ENCODE measurements at regions not wholly inside any gene's neighbourhood (a gene's known extent, or its start where the extent isn't known, plus 50 kb on each side); places are given as distances from the start of the nearest gene placed in this dataset.
A peak's percentile ranks its signal among the peaks of the same experiment; 100 is the strongest.

DNA sequence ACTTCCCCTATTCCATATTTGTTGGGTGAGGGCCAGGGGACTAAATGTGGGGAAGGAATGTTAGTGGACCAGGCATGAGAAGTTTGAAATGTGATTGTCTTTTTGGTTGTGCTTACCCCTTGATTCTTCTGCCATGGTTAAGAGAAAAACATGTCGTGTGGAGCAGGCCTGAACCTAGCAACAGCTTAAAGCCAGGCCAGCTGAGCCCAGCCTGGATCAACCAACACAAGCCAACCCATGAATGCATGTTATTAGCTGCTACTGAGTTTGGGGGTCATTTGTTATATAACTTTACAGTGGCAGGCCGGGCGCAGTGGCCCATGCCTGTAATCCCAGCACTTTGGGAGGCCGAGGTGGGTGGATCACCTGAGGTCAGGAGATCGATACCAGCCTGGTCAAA is 52.4 kb upstream of the TRIO start:
- no peak for DNase-seq

DNA sequence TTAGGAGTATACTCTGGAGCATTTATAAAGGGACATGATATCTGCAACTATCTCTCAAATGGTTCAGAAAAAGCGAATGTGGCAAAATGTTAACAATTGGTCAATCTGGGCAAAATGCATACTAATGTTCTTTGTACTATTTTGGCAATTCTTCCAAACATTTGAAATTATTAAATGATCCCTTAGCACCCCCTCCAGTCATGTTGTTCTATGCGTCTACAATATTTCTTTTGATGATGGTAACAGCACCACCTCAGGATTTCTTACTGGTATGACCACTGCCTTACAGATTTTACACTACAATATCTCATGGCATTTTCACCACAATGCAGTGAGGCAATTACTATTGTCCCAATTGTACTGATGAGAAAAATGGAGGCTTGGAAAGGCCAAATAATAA is 52.9 kb upstream of the TRIO start:
- DNase-seq: no peak

DNA sequence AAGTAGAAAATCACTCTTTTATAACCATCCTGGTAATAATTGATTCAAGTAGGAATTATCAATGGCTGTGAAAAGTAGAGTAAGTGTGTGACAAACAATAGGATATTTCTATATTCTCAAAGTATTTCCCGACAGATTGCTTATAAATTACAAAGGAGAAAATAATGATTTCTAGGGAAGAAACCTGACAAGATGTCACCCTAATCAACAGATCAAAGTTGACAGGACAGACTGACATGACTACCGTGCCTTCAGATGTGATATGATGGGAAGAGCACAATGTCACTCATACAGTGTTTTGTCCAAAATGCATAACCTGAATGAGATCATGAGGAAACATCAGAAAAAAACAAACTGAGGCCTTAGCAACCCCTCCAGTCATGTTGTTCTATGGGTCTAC is 53.9 kb upstream of the TRIO start:
- DNase-seq: no peak

DNA sequence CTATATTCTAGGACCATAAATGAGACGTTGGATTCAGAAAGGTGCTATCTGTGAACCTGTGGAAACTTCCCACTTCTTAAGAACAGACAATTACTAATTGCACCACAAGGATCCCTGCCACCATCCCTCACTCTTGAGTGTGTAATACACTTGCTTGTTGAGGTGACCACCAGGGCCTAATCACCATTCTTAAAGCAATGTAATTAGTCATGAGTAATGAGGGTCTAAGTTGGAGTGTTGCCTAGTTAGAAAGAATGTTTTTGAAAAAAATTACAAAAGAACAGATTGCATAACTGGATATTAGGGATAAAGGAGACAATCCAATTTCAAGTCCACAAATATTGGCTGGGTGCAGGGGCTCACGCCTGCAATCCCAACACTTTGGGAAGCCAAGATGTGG is 56.9 kb upstream of the TRIO start:
- no peak for DNase-seq

DNA sequence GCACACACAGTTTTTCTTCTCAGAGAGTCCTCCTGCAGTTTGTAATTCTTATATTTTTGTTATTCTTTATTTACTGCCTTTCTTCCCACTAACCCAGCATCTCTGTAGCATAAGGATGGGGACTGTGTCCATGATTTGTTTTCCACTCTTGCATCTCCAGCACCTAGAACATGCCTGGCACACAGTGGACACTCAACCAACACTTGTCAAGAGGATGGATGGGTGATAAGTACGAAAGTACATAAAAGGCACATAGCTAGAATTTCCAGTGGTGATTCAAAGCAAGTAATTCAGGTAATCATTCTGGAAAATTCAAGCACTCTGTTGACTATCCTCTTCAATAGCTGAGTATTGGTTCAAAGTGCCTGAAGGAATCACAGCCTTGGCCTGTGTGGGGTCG is 60.2 kb upstream of the TRIO start:
- DNase-seq: no peak

DNA sequence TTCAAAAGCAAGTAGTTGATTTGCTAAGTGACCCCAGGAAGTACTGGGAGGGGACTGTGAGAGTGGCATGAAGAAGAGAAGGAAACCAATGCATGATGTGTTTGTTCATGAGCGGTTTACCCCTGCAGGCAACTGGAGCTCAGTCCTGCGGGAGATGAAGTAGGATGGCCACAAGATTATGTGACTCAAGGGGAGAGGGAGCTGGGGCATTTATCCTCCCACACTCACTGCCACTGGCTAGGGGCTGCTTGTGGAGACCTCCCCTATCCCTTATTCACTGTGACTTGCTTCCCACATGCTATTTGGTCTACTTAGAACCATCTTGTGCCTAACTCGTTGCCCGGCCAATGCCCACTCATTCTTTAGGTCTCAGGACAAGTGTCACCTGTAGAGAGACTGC is 60.6 kb upstream of the TRIO start:
- DNase-seq: no peak

DNA sequence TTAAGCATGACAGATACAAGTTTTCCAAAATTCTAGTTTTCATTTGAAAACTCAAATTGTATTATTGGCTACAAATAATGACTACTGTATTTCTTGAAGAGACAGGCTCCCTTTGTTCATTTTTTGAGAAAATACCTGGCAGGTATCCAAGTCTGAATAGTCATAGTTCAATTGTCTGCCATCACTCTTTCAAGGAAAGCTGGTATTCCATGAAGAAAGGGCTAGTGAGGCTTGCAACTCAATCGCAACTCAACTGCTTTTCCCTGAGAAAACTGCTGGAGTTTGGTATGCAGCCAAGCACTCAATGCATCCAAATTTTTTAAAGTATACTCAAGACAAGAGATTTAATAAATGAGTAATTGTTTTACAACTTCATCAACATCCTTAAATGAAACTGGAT is 61.4 kb upstream of the TRIO start:
- peak; percentile 53 for DNase-seq

DNA sequence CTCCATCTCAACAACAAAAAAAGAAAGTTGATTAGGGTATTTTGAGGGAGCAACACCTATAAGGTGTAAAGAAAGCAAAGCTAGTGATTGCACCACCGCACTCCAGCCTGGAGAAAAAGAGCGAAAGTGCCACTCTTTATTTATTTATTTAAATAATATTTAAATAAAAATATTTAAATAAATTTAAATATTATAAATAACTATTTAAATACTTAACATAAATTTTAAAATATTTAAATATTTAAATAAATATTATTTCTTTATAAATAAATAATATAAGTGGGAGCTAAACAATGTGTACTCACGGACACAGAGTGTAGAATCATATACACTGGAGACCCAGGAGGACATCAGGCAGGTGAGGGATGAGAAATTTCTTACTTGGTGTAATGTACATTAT is 64.4 kb upstream of the TRIO start:
- no peak for DNase-seq

DNA sequence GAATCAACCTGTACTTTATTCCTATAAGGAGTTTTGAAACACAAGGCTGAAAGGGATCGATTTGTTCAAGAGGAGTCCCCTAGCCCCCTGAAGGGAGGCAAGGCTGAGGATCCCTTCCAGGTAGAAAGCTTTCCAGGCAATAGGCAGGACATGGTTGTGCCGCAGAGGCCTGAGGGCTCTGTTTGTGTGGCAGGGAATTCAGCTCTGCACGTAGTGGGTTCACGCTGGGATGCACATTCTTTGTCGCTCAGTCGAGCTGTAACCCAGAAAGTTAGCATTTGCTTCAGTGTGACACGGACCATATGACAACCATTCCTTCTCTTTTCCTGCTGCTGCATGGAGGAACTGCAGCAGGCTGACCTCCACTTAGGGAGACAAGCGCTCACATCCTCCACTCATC is 65.6 kb upstream of the TRIO start:
- DNase-seq: no peak

DNA sequence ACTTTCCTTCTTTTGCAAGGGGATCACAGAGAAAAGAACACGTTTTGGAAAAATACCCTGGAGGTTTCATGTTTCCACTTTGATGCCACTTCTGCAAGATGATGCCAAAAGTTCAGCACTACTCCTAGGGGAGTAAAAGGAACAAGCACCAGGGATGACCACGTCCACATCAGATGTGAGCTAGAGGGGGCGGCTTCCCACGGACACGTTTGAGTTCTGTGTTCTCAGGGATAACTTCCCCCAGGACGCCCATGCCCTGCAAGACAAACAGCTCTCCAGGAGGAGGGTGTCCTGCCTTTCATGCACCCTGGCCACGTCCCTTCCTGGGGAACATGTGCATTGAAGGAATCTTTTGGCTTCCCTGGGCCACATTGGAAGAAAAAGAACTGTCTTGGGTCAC is 66.6 kb upstream of the TRIO start:
- DNase-seq: no peak

DNA sequence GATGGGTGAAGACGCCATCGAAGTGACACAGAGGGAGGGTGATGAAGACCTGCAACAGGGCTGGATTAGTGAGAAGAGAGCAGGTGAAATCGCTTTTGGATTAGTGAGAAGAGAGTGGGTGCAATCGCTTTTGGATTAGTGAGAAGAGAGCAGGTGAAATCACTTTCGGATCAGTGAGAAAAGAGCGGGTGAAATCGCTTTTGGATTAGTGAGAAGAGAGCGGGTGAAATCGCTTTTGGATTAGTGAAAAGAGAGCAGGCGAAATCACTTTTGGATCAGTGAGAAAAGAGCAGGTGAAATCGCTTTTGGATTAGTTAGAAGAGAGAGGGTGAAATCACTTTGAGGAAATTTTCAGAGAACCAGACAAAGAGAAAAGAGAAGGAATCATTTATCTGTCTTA is 67.2 kb upstream of the TRIO start:
- DNase-seq: no peak

DNA sequence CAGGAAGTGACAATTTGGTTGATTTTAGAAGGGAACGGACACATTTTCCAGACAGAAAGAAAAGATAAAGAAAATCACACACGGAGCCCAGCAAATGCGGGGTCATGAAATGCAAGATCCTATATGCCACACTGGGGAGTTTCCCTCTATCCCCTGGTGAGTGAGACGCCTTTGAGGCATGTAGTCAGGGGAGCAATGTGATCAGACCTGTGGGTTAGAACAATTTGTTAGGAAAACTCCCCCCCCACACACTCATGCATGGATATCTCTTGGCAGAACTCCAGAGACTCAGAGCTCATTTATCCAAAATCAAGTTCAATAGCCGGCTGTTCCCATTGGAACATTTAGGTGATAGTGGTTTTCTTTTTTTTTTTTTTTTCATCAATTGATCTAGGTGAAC is 71.7 kb upstream of the TRIO start:
- DNase-seq: no peak

DNA sequence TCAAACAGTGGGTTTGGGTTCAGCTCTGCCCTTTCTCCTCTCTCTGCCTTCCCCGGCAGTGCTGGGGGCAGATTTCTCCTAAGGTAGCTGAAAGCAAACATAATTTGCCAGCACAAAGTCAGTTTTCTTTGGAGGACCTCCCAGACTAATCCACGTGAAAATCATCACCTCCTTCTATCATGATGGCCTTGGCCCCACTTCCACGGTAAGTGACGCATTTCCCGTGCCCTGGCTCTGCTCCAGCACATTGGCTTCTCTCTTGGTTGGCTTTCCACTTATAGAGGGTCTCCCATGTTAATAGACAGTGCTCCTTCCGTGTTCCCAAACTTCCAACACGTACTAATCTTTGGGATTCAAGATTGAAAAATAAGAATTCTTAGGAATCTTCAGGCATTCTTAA is 74.1 kb upstream of the TRIO start:
- peak; percentile 69 for DNase-seq

DNA sequence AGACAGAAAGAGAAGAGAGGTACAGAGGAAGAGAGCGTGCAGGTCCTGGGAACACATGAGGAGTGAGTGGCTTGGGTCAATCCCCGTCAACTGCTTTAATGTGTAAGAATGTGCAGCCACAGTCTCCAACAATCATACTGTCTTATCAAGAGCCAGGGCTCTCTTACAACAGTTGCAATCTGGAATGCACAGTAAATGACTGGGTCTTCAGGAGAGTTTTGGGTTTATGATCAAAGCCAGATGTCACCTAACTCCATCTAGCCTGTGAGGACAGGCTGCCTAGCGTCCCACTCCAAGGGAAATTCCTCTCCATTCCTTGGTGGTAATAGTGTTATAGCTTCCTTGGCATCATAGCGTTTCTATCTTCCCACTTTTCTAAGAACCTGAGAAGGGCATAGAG is 75.0 kb upstream of the TRIO start:
- DNase-seq: no peak

DNA sequence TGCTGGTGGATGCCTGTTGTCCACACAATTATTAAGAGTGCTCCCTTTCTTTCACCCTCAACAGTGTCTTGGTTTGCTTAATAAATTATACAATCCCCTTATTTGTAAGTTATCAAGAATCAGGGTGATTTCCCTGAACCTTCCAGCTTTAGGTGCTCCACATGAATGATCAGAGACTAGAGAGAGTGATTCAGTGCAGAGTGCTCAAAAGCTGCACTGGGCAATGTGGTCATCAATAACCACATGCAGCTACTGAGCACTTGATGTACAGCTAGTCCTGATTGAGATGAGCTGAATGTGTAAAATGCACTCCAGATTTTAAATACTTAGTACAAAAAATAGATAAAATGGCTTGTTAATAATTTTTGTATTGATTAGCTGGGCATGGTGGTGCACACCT is 76.8 kb upstream of the TRIO start:
- no peak for DNase-seq

DNA sequence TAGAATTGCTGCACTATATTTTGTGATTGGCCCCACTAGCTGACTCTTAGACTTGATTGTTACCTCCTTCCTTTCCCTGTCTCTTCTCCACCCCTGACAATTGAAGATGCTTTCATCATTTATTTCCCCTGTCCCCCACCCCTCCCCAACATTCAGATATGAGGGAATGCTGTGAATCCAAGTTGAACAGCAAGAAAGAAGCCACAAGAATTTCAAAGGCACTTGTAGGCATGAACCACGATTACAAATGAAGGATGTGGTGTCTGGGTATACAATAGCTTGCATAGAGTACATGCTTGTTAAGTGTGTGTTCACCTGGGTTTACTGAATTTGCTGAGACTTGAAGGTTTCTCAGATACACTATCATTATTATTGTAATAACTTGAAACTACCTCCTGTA is 78.3 kb upstream of the TRIO start:
- DNase-seq: no peak

DNA sequence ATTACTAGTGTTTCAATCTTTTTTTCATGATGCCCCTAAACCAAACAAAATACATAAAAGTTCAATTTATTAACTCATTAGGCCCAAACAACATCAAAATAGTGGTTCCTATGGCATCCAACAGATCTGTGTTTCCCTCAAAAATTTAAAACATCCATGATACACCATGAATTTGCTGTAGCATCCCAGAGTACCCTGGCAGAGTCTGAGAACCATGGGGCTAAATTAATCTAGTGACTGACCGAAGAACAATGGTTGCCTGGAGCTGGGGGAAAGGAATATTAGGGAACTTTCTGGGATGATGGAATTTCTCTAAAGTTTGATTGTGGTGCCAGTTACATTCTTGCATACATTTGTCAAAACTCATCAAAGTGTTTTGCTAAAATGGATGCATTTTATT is 79.5 kb upstream of the TRIO start:
- DNase-seq: no peak

DNA sequence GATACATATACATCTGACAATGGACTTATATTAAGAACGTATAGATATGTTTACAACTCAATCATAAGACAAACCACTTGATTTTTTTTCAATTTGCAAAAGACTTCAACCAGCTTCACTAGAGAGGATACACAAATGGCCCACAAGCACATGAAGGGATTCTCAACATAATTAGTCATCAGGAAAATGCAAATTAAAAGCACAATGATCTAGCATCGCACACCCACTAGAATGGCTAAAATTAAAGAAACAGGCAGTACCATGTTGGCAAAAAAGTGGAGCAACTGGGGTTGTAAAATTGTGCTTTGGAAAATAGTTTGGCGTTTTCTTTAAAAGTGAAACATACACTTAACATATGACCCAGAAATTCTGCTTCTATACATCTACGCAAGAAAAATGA is 80.0 kb upstream of the TRIO start:
- no peak for DNase-seq

DNA sequence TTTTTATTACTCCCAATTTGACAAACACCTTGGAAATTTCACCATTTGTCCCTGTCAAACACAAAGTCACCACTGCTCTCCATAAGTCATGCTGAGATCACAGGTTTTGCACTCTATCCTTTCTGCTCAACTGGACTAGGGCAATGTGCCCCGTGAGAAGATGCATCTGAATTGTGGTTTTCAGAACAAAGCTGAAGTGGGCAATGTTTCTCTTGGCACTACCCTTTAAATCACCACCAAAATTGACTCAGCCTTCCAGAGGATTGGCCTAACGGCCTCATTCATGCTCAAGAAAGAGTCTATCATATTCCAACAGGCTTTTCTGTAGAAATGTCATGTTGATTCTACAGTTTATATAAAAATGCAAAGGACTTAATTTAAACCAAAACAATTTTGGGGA is 81.0 kb upstream of the TRIO start:
- no peak for DNase-seq

DNA sequence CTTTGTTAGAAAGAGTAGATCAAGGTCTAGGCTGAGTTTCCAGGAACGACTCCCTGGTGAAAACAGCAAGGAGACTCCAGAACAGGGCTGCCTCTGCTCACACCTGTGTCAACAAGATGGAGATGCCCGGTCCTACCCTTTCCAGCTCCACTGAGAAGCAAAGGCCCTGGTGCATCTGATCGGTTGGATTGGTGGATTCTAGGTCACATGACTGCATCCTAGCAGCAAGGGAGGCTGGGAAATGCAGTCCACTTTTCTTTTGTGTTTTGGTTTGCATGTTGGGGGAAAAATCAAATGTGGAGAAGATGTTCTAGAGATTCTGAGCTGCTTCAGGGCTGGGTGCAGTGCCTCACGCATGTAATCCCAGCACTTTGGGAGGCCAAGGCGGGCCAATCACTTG is 82.0 kb upstream of the TRIO start:
- DNase-seq: no peak

DNA sequence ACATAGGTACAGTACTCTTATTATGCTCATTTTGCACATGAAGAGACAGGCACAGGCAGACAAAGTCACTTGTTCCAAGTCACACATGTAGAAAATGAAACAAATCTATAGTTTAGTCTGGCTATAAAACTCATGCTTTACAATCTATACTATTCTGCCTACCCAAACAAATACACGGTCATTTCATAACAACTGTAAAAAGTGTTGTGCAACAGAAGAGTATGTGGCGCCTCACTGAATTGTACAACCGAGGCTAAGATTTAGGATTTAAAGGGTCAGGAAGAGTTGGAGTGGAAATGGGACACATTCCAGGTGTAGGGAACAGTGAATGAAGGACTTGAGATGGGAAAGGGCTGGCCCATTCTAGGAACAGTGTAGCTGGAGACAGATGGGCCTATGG is 82.9 kb upstream of the TRIO start:
- DNase-seq: no peak

DNA sequence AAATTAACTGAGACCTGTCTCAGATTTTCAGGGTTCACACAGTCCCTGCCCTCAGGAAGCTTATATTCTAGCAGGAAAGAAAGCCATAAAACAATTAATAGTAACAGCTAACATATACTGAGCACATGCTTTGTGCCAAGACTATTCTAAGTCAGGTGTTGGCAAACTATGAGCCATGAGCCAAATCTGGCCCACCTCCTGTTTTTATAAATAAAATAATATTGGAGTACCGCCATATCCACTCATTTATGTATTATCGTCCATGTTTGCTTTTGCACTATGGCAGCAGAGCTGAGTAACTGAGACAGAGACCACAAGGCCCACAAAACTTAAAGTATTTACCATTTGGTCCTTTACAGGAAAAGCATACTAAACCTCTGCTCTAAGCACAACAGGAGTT is 83.3 kb upstream of the TRIO start:
- DNase-seq: no peak

DNA sequence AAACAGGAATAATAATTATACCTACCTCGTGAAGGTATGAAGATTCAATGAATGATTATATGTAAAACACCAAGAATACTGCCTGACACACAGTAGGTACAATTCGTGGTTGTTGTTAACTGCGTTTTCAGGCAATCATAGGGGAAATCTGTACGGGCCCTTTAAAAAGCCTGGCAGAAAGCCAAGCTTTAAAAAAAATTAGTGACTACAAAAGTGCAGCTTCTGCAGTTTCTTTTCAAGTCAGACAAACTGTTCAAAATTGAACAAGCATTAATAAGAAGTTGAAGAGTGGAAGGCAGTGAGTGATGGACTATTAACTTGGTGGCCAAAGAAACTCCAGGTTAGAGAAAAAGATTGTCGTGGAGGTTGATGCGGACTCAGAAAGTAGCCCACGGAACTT is 85.9 kb upstream of the TRIO start:
- no peak for DNase-seq

DNA sequence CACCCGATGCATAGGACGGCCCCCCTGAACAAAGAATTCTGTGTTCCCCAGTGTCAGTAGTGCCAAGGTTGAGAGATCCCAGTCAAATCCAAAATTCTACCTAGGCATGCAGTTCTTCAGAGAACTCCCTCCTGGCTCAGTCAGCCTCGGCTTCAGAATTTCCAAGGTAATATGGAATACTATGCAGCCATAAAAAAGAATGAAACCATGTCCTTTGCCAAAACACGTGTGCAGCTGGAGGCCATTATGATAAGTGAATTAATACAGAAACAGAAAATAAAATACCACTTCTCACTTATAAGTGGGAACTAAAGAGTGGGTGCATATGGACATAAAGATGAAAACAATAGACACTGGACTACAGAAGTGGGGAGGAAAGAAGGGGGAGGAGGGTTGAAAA is 87.1 kb upstream of the TRIO start:
- DNase-seq: no peak

DNA sequence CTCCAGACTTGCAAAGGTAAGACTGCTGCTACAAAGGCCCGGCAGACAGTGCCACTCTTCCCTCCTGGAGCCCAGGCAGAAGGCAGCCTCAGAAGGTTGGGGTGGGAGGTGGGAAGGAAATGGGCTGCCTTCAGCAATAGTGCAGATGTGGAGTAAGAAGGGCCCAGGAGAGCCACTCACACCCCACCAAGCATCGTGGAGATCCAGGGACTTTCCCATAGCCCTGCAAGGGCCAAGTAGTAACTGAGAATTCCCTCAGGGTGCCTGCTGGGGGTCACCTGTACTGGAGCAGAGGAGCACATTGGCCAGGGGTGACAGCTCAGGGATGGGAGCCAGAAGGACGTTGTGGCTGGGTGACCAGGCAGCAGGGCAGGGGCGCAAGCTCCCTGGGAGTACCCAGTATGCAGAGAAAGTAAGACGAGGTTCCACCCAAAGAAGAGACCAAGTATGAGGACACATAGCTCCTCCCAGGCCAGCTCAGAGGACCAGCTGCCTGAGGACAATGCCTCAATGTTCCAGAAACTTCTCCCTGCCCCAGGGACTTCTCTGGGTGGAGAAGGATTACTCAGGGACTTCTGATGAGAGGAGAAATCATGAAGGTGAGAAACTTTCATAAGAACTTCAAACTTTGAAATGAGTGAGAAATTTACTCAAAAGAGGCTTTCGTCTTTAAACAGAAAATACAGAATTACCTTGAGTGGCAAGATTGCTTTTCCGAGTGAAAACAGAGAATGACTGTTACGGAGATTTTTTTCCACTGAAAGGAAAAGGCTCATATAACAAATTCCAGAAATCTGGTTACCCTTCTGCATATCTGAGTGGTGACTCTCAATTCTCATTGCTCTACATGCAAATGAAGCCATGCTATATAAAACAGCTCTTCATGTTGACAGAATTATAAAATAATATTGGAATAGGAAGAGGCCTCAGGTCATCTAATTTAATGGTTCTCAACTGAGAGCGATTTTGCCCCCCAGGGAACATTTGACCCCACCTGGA is 87.9 kb upstream of the TRIO start:
- DNase-seq: no peak

All from dermis blood vessel endothelial cell (primary cell).